HG03159 (cell line): ENCODE measurements at regions not wholly inside any gene's neighbourhood (a gene's known extent, or its start where the extent isn't known, plus 50 kb on each side); places are given as distances from the start of the nearest gene placed in this dataset.

Experiments used
- ATAC-seq: cut with Tn5 transposase; IDR thresholded peaks from one replicate; pipeline ENCODE4 v1.9.1; 2021; ENCODE audit warnings: mild to moderate bottlenecking, moderate library complexity; ENCODE audit not compliant: unreplicated experiment

GRCh38 chr1:244192325-244192724 lies 141.2 kb downstream of the ZBTB18 start:
- no peak for ATAC-seq

DNA sequence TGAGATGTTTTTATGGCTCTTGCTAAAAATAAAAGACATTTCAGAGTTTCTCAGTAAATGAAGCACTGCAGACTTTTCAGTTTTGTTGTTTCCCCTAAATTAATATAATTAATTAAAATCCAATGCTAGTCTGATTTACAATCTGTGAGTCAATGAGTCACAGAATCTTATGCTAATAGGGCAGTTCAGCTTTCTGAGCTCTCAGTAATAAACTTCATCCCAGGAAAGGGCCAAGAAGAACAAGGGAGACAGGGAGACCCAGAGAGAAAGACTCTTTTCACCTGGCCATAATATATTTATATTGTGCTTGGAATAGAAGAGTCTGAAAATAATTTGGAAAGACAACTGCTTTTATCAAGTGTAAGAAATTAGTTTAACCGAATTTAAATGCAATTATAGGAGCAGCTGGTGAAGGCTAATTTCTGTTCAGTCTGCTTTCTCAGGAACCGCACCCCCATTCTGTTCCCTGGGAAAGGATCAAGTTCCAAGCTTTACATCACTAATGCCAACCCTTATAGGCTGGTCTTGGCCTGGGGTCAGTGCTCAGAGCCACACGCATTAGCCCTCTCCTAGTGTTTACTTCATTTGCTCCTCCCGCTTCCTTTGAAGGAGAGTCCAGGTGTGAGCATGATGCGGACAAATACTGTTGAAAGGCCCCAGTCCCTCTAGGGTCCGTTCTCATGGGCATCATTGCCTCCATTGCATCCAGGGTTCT lies 145.6 kb downstream of the ZBTB18 start:
- no peak for ATAC-seq

DNA sequence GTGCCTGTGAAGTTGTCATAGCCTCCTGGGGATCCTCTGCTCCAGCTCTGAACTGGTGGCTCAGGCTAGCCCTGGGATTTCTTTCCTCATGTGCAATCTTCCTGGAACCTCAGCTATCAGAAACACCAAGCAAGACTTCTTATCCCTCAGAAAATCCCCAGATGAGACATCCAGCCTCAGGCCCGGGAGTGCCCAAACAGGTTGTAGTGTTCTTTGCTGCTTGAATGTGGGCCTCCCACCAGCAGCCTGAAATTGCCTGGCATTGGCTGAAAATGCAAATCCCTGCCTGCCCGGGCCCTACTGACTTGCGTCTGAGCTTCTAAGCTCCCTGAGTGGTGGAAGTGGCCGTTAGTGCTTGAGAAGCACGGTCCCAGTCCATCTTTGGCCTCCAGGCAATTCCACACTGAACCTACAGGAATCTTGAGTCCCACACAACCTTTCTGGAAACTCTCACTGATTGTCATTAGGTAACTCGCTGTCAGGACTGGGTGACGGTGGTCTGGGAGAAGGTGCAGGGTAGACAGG lies 146.8 kb downstream of the ZBTB18 start:
- ATAC-seq: no peak

GRCh38 chr1:244199902-244200301 lies 148.8 kb downstream of the ZBTB18 start:
- no peak for ATAC-seq

DNA sequence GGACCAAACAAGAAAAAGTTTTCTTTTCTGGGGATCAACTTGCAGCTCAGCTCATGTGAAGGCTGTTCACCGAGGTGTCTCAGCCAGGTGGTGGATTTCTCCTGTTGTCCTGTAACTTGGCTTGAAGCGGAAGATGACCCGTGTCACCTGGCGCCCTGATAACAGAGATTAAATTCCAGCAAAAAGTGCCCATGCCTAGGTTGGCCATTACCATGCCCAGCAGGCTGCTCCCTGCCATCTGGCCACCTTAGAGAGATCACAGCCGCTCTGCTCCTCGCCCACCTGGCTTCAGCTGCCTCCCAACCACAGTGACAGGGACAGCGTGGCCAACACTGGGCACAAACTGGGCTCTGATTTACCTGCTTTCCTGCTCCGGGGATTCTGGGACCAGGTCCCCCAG lies 149.5 kb downstream of the ZBTB18 start:
- ATAC-seq: no peak

DNA sequence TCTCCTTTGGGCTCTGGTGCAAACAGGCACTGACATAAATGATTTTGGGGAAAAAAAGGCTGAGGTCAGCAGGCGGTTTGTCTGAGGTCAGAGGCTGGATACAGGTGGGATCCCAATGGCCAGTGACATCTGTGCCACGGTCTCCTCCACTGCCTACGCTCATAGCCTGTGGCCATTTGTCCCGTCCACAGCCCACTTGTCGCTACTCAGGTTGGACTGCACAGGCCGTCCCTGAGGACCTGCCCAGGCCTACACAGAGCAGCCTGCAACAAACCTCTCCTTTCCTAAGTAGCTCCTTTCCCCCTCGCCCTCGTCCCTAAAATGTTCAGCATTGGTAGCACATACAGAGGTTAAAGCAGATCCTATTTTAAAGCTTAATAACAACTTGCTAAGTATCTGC lies 150.7 kb downstream of the ZBTB18 start:
- no peak for ATAC-seq

DNA sequence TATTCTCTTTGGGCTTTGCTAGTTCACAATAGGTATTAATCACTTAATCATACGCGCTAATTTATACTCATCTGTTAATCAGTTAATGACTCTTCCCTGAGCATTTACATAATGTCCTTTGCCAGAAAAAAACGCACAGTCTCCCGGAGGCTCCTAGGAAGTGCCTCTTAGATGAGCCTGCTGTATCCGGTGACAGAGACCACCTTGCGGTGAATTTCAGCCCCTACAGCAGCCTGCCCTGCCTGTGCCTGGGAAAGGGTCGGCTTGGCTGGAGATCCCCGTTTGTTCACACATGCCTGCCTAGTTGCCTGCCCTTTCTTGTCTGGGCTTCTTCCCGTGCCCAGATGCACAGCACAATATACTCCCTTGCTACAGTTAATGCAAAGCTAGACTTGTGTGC lies 152.9 kb downstream of the ZBTB18 start:
- ATAC-seq: no peak

- ATAC-seq: no peak
Measured at GRCh38 chr1:244205171-244205570, 154.1 kb downstream of the ZBTB18 start.

- ATAC-seq: no peak
Measured at GRCh38 chr1:244205906-244206305, 154.8 kb downstream of the ZBTB18 start.

DNA sequence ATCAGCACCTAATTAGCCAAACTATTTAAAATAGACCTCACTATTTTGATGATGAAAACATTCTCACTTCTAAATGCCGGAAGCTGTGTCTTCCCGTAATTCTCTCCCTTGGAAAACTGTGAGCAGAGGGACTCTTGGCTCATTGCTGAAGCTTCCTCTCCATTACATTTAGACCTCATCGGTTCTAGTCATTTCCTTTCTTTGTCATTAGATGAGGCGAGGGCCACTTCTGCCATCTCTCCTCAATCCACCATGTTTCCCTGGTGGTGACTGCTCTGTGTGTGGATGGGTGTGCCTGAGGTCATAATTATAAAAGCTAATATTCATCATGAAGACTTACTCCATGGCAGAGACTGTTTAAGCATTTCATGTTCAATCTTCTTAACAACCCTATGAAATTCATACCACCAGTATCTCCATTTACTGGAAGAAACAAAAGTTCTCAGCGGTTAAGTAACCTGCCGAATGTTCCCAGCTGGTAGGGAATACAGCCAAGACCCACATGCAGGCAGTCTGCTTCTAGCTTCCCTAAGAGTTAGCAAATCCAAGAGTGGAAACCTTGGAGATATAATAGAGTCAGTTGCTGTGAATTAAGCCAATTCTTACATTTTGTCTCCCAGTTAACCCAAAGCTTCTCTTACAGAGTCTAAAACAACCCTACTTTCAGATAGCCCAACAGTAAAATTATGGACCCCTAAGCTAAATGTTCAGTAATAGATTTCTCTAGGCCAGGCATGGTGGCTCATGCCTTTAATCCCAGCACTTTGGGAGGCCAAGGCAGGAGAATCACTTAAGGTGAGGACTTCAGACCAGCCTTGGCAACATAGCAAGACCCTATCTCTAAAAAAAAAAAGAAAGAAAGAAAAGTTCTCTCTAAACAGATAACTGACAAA lies 156.2 kb downstream of the ZBTB18 start:
- no peak for ATAC-seq

DNA sequence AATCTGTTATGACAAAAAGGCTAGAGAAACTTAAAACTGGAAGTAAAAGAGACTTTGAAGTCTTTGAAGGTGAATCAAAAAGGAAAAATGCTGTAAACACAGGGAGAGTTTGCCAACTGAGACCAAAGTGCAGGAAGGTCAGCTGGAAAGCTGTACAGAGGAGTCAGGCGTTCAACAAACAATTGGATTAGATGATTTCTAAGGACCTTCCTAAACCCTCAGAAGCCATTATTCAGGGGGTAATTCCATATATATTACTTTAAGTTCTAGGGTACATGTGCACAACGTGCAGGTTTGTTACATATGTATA lies 156.8 kb downstream of the ZBTB18 start:
- ATAC-seq: no peak

DNA sequence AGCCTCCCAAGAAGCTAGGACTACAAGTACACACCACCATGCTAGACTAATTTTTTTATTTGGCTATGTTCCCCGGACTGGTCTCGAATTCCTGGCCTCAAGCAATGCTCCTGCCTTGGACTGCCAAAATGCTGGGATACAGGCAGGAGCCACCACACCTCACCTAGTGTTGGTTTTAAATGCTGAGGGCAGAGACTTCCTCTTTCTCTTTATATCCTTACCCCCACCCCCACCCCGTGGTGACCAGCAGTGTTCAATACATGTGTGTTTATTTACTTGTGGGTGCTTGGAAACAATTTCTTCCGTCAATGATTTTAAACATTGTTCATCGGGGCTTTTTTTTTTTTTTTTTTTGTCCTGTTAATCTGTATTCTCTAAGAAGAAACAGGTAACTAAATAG lies 158.9 kb downstream of the ZBTB18 start:
- ATAC-seq: no peak

GRCh38 chr1:244210884-244211558 lies 159.9 kb downstream of the ZBTB18 start:
- no peak for ATAC-seq

DNA sequence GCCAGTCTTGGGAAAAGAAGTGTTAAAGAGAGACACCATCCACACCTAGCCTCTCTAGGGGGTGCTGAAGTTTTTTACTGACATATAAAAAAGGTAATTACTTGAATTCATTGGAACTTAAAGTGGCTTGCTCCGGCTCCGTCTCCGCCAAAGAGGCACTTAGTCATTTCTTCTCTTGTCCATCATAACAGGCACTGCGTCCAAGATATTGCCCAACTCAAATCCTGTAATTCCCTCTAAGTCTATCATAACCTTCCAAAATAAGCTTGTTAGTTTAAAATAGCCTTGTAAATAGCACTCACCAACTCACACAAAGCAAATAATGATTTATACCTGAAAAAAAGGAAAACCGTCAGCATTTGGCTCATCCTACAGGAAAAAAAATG lies 160.5 kb downstream of the ZBTB18 start:
- ATAC-seq: no peak

GRCh38 chr1:244212219-244212618 lies 161.1 kb downstream of the ZBTB18 start:
- ATAC-seq: no peak

GRCh38 chr1:244212797-244213475 lies 161.9 kb downstream of the ZBTB18 start:
- ATAC-seq: no peak

- ATAC-seq: no peak
Measured at GRCh38 chr1:244214009-244214967, 163.2 kb downstream of the ZBTB18 start.

- no peak for ATAC-seq
Measured at GRCh38 chr1:244216836-244217235, 165.8 kb downstream of the ZBTB18 start.

DNA sequence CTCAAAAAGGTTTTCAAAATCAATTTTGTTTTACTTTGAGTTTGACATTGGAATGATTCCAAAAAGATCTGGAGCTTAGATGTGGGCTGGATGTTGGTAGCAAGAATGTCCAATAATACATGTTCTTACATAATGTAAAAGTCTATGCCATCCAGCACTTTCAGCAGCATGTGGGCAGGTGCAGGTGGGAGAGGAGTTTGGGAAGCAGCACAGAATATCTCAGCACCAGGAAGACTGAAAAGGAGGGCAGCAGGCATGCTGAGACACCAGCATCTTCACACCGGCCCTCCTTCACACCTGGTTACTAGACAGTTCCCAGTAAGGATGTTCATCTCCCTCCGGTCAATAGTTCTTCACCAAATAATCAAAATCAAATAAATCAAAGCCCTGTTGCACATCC lies 166.6 kb downstream of the ZBTB18 start:
- no peak for ATAC-seq

GRCh38 chr1:244218220-244218619 lies 167.1 kb downstream of the ZBTB18 start:
- no peak for ATAC-seq
